Stimulated activated effector memory CD8-positive, alpha-beta T cell treated with anti-CD3 and anti-CD28 coated beads, Interleukin-12 subunit alpha, Interleukin-12 subunit beta, amount 100 ng/mL, for 72 hours (primary cell): ENCODE measurements at regions not wholly inside any gene's neighbourhood (a gene's known extent, or its start where the extent isn't known, plus 50 kb on each side); places are given as distances from the start of the nearest gene placed in this dataset.

Experiments used
- ATAC-seq: fragments of 150-1000 bp; cut with Tn5 transposase; 2 replicates; pipeline ENCODE4 v1.10.0; 2021
- DNase-seq, 2 donors: peaks; one replicate each; pipeline ENCODE4 v3.0.0; 2021 to 2022; ENCODE audit warnings: low spot score in 2 of 2
- H3K27ac Mint-ChIP-seq: one replicate; pipeline ENCODE4 v1.8.0; 2022; ENCODE audit warnings: mild to moderate bottlenecking, mixed read lengths
- H3K36me3 Mint-ChIP-seq: one replicate; pipeline ENCODE4 v1.8.0; 2022; ENCODE audit warnings: mild to moderate bottlenecking, mixed read lengths
- H3K4me1 Mint-ChIP-seq: one replicate; pipeline ENCODE4 v1.8.0; 2022; ENCODE audit warnings: mixed read lengths
- H3K4me3 Mint-ChIP-seq: one replicate; pipeline ENCODE4 v1.8.0; 2022; ENCODE audit warnings: mild to moderate bottlenecking, mixed read lengths
- H3K9me3 Mint-ChIP-seq: one replicate; pipeline ENCODE4 v1.8.0; 2022; ENCODE audit warnings: mixed read lengths

GRCh38 chr22:48047722-48048500 lies 1285.5 kb downstream of the TBC1D22A start:
- DNase-seq (no peak), ATAC-seq (no peak)
- H3K27ac Mint-ChIP-seq, result no peak overlapping the region
- H3K4me3 Mint-ChIP-seq, result no peak overlapping the region
- H3K9me3 Mint-ChIP-seq, result no peaks in the 10 kb centered on the region
- H3K4me1 Mint-ChIP-seq, result no peaks in the 10 kb centered on the region
- H3K36me3 Mint-ChIP-seq, result no peaks in the 10 kb centered on the region

- H3K4me3 Mint-ChIP-seq, result no peak overlapping the region
- no peaks in the 10 kb centered on the region for H3K36me3 Mint-ChIP-seq
- DNase-seq, result no peak
- no peaks in the 10 kb centered on the region for H3K4me1 Mint-ChIP-seq
- no peak overlapping the region for H3K27ac Mint-ChIP-seq
- no peaks in the 10 kb centered on the region for H3K9me3 Mint-ChIP-seq
- ATAC-seq, result peak; percentile 58
Observed at GRCh38 chr22:48045369-48045768, 1282.9 kb downstream of the TBC1D22A start.

GRCh38 chr22:48044487-48045060 lies 1282.1 kb downstream of the TBC1D22A start:
- DNase-seq (no peak), ATAC-seq (no peak)
- Mint-ChIP-seq H3K4me1 (no peaks in the 10 kb centered on the region), H3K9me3 (no peaks in the 10 kb centered on the region), H3K27ac (no peak overlapping the region), H3K36me3 (no peaks in the 10 kb centered on the region), H3K4me3 (no peak overlapping the region)

GRCh38 chr22:48043581-48043980 lies 1281.1 kb downstream of the TBC1D22A start:
- DNase-seq (no peak), ATAC-seq (no peak)
- Mint-ChIP-seq H3K4me1 (no peaks in the 10 kb centered on the region), H3K4me3 (no peak overlapping the region), H3K36me3 (no peaks in the 10 kb centered on the region), H3K27ac (no peak overlapping the region), H3K9me3 (no peaks in the 10 kb centered on the region)

- ATAC-seq (peak; percentile 11), DNase-seq (no peak)
- no peak overlapping the region for H3K27ac Mint-ChIP-seq
- no peak overlapping the region for H3K4me3 Mint-ChIP-seq
- H3K36me3 Mint-ChIP-seq, result no peaks in the 10 kb centered on the region
- H3K4me1 Mint-ChIP-seq, result no peaks in the 10 kb centered on the region
- no peaks in the 10 kb centered on the region for H3K9me3 Mint-ChIP-seq
Observed at GRCh38 chr22:48042621-48043395, 1280.4 kb downstream of the TBC1D22A start.

- ATAC-seq (no peak), DNase-seq (no peak)
- Mint-ChIP-seq H3K36me3 (no peaks in the 10 kb centered on the region), H3K4me1 (no peaks in the 10 kb centered on the region), H3K4me3 (no peak overlapping the region), H3K27ac (no peak overlapping the region), H3K9me3 (no peaks in the 10 kb centered on the region)
Observed at GRCh38 chr22:48039326-48039725, 1276.9 kb downstream of the TBC1D22A start.

- Mint-ChIP-seq H3K4me3 (no peak overlapping the region), H3K36me3 (no peaks in the 10 kb centered on the region), H3K9me3 (no peaks in the 10 kb centered on the region), H3K27ac (no peak overlapping the region), H3K4me1 (no peaks in the 10 kb centered on the region)
- ATAC-seq (no peak), DNase-seq (no peak)
Observed at GRCh38 chr22:48037618-48038017, 1275.2 kb downstream of the TBC1D22A start.

- H3K27ac Mint-ChIP-seq, result no peak overlapping the region
- no peaks in the 10 kb centered on the region for H3K36me3 Mint-ChIP-seq
- H3K4me1 Mint-ChIP-seq, result no peaks in the 10 kb centered on the region
- ATAC-seq (no peak), DNase-seq (no peak)
- no peaks in the 10 kb centered on the region for H3K9me3 Mint-ChIP-seq
- no peak overlapping the region for H3K4me3 Mint-ChIP-seq
Observed at GRCh38 chr22:48035897-48036296, 1273.4 kb downstream of the TBC1D22A start.

- ATAC-seq (no peak), DNase-seq (no peak)
- no peak overlapping the region for H3K4me3 Mint-ChIP-seq
- no peaks in the 10 kb centered on the region for H3K36me3 Mint-ChIP-seq
- no peaks in the 10 kb centered on the region for H3K9me3 Mint-ChIP-seq
- H3K27ac Mint-ChIP-seq, result no peak overlapping the region
- H3K4me1 Mint-ChIP-seq, result no peaks in the 10 kb centered on the region
Observed at GRCh38 chr22:48031589-48031988, 1269.1 kb downstream of the TBC1D22A start.

- Mint-ChIP-seq H3K36me3 (no peaks in the 10 kb centered on the region), H3K27ac (no peak overlapping the region), H3K4me3 (no peak overlapping the region), H3K9me3 (peaks cover 9% of the 10 kb centered on the region), H3K4me1 (no peaks in the 10 kb centered on the region)
- DNase-seq, result no peak
- no peak for ATAC-seq
Observed at GRCh38 chr22:48025096-48025495, 1262.6 kb downstream of the TBC1D22A start.

GRCh38 chr22:48021991-48022401 lies 1259.5 kb downstream of the TBC1D22A start:
- H3K4me1 Mint-ChIP-seq, result no peaks in the 10 kb centered on the region
- H3K36me3 Mint-ChIP-seq, result no peaks in the 10 kb centered on the region
- no peak overlapping the region for H3K4me3 Mint-ChIP-seq
- no peak for ATAC-seq
- no peak for DNase-seq
- H3K9me3 Mint-ChIP-seq, result peaks cover 25% of the 10 kb centered on the region
- no peak overlapping the region for H3K27ac Mint-ChIP-seq

GRCh38 chr22:48018346-48018745 lies 1255.9 kb downstream of the TBC1D22A start:
- H3K9me3 Mint-ChIP-seq, result peaks cover 25% of the 10 kb centered on the region
- no peak for DNase-seq
- no peak overlapping the region for H3K27ac Mint-ChIP-seq
- H3K36me3 Mint-ChIP-seq, result no peaks in the 10 kb centered on the region
- no peak for ATAC-seq
- no peak overlapping the region for H3K4me3 Mint-ChIP-seq
- no peaks in the 10 kb centered on the region for H3K4me1 Mint-ChIP-seq

- no peaks in the 10 kb centered on the region for H3K36me3 Mint-ChIP-seq
- DNase-seq (no peak), ATAC-seq (no peak)
Observed at GRCh38 chr22:48015701-48016100, 1253.3 kb downstream of the TBC1D22A start.

GRCh38 chr22:48004936-48005335 lies 1242.5 kb downstream of the TBC1D22A start:
- DNase-seq (no peak), ATAC-seq (no peak)
- no peaks in the 10 kb centered on the region for H3K36me3 Mint-ChIP-seq
- no peak overlapping the region for H3K27ac Mint-ChIP-seq
- H3K4me3 Mint-ChIP-seq, result no peak overlapping the region
- H3K4me1 Mint-ChIP-seq, result no peaks in the 10 kb centered on the region
- no peaks in the 10 kb centered on the region for H3K9me3 Mint-ChIP-seq

More at GRCh38 chr22:48015701-48016100, 1253.3 kb downstream of the TBC1D22A start:
- H3K9me3 Mint-ChIP-seq, result peaks cover 21% of the 10 kb centered on the region
- H3K27ac Mint-ChIP-seq, result no peak overlapping the region
- no peaks in the 10 kb centered on the region for H3K4me1 Mint-ChIP-seq
- no peak overlapping the region for H3K4me3 Mint-ChIP-seq

- ATAC-seq (no peak), DNase-seq (no peak)
- Mint-ChIP-seq H3K27ac (peak overlapping the region; percentile 45), H3K36me3 (no peaks in the 10 kb centered on the region), H3K4me1 (no peaks in the 10 kb centered on the region), H3K9me3 (no peaks in the 10 kb centered on the region), H3K4me3 (no peak overlapping the region)
Observed at GRCh38 chr22:48004038-48004437, 1241.6 kb downstream of the TBC1D22A start.

GRCh38 chr22:48001101-48001500 lies 1238.7 kb downstream of the TBC1D22A start:
- no peaks in the 10 kb centered on the region for H3K36me3 Mint-ChIP-seq
- DNase-seq (no peak), ATAC-seq (no peak)
- no peaks in the 10 kb centered on the region for H3K4me1 Mint-ChIP-seq
- no peak overlapping the region for H3K4me3 Mint-ChIP-seq
- H3K27ac Mint-ChIP-seq, result no peak overlapping the region
- H3K9me3 Mint-ChIP-seq, result no peaks in the 10 kb centered on the region
